HL-60 (cell line): ENCODE measurements at regions not wholly inside any gene's neighbourhood (a gene's known extent, or its start where the extent isn't known, plus 50 kb on each side); places are given as distances from the start of the nearest gene placed in this dataset.

Experiments used
- DNase-seq, 2 experiments: peaks; one replicate each; pipeline ENCODE4 v3.0.0-alpha.2; 2010 to 2020; ENCODE audit warnings: low read depth in 1 of 2, low spot score in 1 of 2
- H3K27ac ChIP-seq: fragments of 250-450 bp; sonication (Bioruptor Pico); replicated peaks from 2 replicates; pipeline ENCODE4 v1.5.1; 2020; ENCODE audit warnings: mild to moderate bottlenecking, moderate library complexity
- H3K27me3 ChIP-seq: fragments of 250-450 bp; sonication (Bioruptor Pico); 2 replicates; pipeline ENCODE4 v1.5.1; 2021; ENCODE audit warnings: mild to moderate bottlenecking, moderate library complexity; ENCODE audit not compliant: insufficient read depth, poor library complexity, severe bottlenecking
- H3K4me3 ChIP-seq: replicated peaks from 2 replicates; pipeline ENCODE4 v1.5.1; 2011; ENCODE audit warnings: mild to moderate bottlenecking, control low read depth, low read length; ENCODE audit not compliant: insufficient read depth
- CTCF ChIP-seq: IDR thresholded peaks from one replicate; pipeline ENCODE4 v1.5.1; 2011; ENCODE audit warnings: low read length, control low read depth, inconsistent platforms; ENCODE audit not compliant: insufficient read depth
- GABPA ChIP-seq: IDR thresholded peaks from 2 replicates; pipeline ENCODE4 v1.6.1; 2012; ENCODE audit warnings: low read depth
- POLR2AphosphoS5 ChIP-seq: IDR thresholded peaks from 2 replicates; pipeline ENCODE4 v1.6.1; 2012; ENCODE audit warnings: low read depth
- REST ChIP-seq: IDR thresholded peaks from 2 replicates; pipeline ENCODE4 v1.6.1; 2012; ENCODE audit warnings: low read depth; ENCODE audit not compliant: insufficient replicate concordance
- SPI1 ChIP-seq: IDR thresholded peaks from 2 replicates; pipeline ENCODE4 v1.6.1; 2012; ENCODE audit warnings: low read depth, mild to moderate bottlenecking, borderline replicate concordance

- no peak for DNase-seq
- TF ChIP-seq REST = no peak
- TF ChIP-seq CTCF = no peak
- no peak for TF ChIP-seq SPI1
- no peak for TF ChIP-seq POLR2AphosphoS5
- TF ChIP-seq GABPA = no peak
- Histone ChIP-seq H3K27ac (no peak overlapping the region), H3K27me3 (no peaks in the 10 kb centered on the region), H3K4me3 (no peak overlapping the region)
These were observed 116.2 kb upstream of the SALL4 start for GRCh38 chr20:51918561-51918960.

GRCh38 chr20:51917886-51918535, 115.7 kb upstream of the SALL4 start:
- no peaks in the 10 kb centered on the region for H3K27me3 ChIP-seq
- no peak overlapping the region for H3K4me3 ChIP-seq
- H3K27ac ChIP-seq = no peak overlapping the region
- TF ChIP-seq GABPA (no peak), CTCF (no peak), POLR2AphosphoS5 (no peak), REST (no peak), SPI1 (no peak)
- no peak for DNase-seq

GRCh38 chr20:51916244-51916643, 113.9 kb upstream of the SALL4 start:
- TF ChIP-seq POLR2AphosphoS5 = no peak
- no peak for TF ChIP-seq CTCF
- TF ChIP-seq SPI1 = no peak
- TF ChIP-seq REST = no peak
- TF ChIP-seq GABPA = no peak
- Histone ChIP-seq H3K27ac (no peak overlapping the region), H3K4me3 (no peak overlapping the region)

More at GRCh38 chr20:51916244-51916643, 113.9 kb upstream of the SALL4 start:
- no peak for DNase-seq
- no peaks in the 10 kb centered on the region for H3K27me3 ChIP-seq
